Choroid plexus epithelial cell (primary cell): ENCODE measurements at regions not wholly inside any gene's neighbourhood (a gene's known extent, or its start where the extent isn't known, plus 50 kb on each side); places are given as distances from the start of the nearest gene placed in this dataset.
"Not testable (repeated sequence)": the region's sequence is repeated elsewhere in the genome, so short reads cannot be mapped to it uniquely, and the experiment has no call there.

Source experiments
- DNase-seq: peaks from one replicate; pipeline ENCODE4 v3.0.0-alpha.2; 2010; ENCODE audit warnings: low read depth
- H3K4me3 ChIP-seq: 2 replicates; pipeline ENCODE4 v1.5.1; 2011; ENCODE audit warnings: low read depth, mild to moderate bottlenecking, control low read depth, low read length, moderate library complexity
- TF ChIP-seq, protein P1 (sequence below): conservative IDR thresholded peaks from 2 replicates; pipeline ENCODE4 v1.5.1; 2011; ENCODE audit warnings: low read depth, mild to moderate bottlenecking, control low read depth, inconsistent platforms, low read length, moderate library complexity

DNA sequence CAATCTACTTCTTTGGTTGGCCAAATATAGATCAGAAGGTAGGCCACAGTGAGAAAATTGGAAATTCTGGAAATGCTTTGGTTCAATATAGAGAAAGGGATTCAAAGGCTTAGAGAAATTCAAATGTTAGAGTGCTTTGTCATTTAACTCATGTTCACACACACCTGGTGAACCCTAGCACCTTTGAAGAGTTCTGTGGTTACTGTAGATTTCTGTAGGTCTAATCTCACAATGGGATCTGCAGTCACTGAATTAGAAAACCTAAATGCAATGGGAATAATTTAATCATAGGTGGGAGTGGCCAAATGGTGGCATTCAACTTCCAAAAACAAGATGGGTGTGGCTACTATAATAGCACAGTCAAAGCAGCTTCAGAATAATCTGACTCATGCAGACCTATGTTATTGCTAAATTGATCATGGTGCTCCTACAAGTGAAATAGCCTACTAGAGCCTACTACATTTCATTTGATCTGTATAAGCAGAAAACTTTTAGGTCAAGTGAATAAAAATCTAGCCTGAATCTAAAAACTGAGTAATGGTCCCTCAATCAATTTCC lies 1152.9 kb downstream of the PCDH9 start:
- peak; percentile 5 for DNase-seq
- H3K4me3 ChIP-seq: no peak overlapping the region
- TF ChIP-seq, protein P1, sequence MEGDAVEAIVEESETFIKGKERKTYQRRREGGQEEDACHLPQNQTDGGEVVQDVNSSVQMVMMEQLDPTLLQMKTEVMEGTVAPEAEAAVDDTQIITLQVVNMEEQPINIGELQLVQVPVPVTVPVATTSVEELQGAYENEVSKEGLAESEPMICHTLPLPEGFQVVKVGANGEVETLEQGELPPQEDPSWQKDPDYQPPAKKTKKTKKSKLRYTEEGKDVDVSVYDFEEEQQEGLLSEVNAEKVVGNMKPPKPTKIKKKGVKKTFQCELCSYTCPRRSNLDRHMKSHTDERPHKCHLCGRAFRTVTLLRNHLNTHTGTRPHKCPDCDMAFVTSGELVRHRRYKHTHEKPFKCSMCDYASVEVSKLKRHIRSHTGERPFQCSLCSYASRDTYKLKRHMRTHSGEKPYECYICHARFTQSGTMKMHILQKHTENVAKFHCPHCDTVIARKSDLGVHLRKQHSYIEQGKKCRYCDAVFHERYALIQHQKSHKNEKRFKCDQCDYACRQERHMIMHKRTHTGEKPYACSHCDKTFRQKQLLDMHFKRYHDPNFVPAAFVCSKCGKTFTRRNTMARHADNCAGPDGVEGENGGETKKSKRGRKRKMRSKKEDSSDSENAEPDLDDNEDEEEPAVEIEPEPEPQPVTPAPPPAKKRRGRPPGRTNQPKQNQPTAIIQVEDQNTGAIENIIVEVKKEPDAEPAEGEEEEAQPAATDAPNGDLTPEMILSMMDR: no peak

DNA sequence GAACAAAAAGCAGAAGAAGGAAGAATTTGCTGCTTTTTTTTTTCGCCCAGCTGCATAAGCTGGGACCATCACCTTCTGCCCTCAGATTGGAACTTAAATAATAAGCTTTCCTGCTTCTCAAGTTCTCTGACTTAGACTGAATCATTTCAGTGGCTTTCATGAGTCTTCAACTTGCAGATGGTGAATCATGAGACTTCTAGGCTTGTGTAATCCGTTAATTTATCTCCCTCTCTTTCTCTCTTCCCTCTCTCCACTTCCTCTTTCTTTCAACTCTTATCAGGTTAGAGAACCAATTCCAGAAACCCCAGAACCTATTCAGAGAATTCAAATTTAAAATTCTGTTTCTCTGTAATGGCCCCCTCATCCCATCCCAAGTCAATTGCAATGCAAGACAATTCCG lies 1153.7 kb downstream of the PCDH9 start:
- no peak overlapping the region for H3K4me3 ChIP-seq
- TF ChIP-seq, protein P1: no peak
- peak; percentile 77 for DNase-seq

DNA sequence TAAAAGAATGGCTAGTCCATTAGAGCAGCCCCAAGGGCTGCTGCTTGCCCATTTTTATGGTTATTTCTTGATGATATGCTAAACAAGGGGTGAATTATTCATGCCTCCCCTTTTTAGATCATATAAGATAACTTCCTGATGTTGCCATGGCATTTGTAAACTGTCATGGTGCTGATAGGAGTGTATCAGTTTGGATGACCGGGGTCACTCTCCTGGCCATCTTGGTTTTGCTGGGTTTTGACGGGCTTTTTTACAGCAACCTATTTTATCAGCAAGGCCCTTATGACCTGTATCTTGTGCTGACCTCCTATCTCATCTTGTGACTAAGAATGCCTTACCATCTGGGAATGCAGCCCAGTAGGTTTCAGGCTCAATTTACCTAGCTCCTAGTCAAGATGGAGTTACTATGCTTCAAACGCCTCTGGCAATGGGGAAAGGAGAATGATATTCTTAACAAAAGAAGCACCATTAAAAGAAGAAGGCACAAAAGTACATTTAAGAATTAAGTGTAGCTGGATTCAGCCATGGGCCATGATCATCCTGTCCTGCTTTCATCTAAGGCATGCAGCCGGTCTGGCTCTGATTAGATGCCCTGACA lies 1156.0 kb downstream of the PCDH9 start:
- H3K4me3 ChIP-seq: no peak overlapping the region
- TF ChIP-seq, protein P1: no peak
- no peak for DNase-seq

DNA sequence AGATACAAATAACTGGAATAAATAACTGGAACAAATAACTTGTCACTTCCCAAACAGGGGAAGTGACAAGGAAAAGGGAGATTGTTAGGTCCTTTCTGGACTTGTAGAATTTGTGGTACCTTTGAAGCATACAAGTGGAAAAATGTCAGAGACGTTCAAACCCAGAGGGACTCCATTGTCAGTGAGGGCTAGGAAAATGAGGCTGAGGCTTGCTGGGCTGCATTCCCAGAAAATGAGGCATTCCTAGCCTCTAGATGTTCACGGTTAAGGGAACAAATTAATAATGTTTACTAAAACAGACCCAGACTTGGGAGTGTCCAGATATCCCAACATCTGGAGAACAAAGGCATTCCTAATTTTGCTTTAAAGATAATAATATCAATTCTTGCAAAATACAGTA lies 1158.0 kb downstream of the PCDH9 start:
- not testable (repeated sequence) for H3K4me3 ChIP-seq, DNase-seq

DNA sequence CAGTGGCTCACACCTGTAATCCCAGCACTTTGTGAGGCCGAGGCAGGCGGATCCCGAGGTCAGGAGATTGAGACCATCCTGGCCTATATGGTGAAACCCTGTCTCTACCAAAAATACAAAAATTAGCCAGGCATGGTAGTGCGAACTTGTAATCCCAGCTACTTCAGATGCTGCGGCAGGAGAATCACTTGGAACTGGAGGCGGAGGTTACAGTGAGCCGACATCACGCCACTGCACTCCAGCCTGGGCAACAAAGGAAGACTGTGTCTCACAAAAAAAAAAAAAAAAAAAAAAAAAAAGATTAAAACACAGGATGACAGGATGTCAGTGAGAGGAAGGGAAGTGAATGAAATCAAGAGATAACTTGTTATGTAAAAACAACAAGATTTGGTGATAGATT lies 1158.5 kb downstream of the PCDH9 start:
- no peak for DNase-seq
- H3K4me3 ChIP-seq: no peak overlapping the region
- TF ChIP-seq, protein P1: no peak

DNA sequence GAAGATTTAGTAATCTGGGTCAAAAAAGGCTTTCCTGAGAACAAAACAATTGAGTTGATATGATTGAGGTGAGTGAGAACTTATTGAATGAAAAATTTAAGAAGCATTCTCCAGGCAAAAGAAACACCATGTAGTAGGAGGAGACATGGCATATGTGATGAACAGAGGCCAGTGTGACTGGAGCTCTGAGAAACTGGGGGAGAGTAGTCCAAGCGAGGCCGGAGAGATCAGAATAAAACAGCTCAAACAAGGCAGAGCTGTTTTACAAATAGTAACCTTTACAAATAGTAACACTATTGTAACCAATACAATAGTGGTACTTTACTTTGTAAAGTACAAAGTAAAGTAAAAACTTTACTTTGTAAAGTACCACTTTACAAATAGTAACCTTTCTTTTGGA lies 1159.1 kb downstream of the PCDH9 start:
- no peak overlapping the region for H3K4me3 ChIP-seq
- DNase-seq: no peak
- TF ChIP-seq, protein P1: no peak

DNA sequence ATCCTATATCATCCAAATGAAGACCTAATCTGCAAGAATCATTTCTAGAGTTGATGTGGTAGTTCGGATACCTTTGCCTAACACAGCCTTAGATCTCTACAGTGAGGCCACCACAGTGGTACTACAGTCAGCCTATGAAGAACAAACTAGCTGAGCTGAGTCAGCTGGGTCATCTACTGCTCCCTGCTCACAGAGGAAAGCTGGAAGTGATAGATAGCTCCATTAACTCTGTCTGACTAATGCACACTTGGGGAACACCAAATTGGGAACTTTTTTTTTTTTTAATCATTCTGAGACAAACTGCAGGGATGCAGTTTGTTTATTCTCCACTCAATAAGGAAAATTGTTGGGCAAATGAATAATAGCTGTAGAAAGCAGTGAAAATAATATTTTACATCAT lies 1160.6 kb downstream of the PCDH9 start:
- TF ChIP-seq, protein P1: no peak
- DNase-seq: peak; percentile 1
- H3K4me3 ChIP-seq: no peak overlapping the region
